GM13976 (cell line): ENCODE measurements at regions not wholly inside any gene's neighbourhood (a gene's known extent, or its start where the extent isn't known, plus 50 kb on each side); places are given as distances from the start of the nearest gene placed in this dataset.

ENCODE experiments used
- DNase-seq: peaks from one replicate; pipeline ENCODE4 v3.0.0; 2012; ENCODE audit warnings: low spot score
- in situ Hi-C: fragments of 300-500 bp; cut with MboI; formaldehyde crosslinking; loops from one replicate; pipeline ENCODE4 v1.12.0; 2022; ENCODE audit warnings: low sequenced_read_pairs, mixed read lengths, inconsistent platforms; ENCODE audit not compliant: unreplicated experiment
- TF ChIP-seq, protein P1 (sequence below): IDR thresholded peaks from 2 replicates; pipeline ENCODE4 v1.5.1; 2012; ENCODE audit warnings: borderline replicate concordance, mild to moderate bottlenecking; ENCODE audit not compliant: insufficient read depth; ENCODE audit errors: extremely low read depth, missing control alignments, control extremely low read depth

- TF ChIP-seq, protein P1, sequence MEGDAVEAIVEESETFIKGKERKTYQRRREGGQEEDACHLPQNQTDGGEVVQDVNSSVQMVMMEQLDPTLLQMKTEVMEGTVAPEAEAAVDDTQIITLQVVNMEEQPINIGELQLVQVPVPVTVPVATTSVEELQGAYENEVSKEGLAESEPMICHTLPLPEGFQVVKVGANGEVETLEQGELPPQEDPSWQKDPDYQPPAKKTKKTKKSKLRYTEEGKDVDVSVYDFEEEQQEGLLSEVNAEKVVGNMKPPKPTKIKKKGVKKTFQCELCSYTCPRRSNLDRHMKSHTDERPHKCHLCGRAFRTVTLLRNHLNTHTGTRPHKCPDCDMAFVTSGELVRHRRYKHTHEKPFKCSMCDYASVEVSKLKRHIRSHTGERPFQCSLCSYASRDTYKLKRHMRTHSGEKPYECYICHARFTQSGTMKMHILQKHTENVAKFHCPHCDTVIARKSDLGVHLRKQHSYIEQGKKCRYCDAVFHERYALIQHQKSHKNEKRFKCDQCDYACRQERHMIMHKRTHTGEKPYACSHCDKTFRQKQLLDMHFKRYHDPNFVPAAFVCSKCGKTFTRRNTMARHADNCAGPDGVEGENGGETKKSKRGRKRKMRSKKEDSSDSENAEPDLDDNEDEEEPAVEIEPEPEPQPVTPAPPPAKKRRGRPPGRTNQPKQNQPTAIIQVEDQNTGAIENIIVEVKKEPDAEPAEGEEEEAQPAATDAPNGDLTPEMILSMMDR = no peak
- in situ Hi-C loops = no loop called here
- no peak for DNase-seq
These were observed 2535.1 kb downstream of the ARAP2 start for GRCh38 chr4:33709247-33709646.

DNA sequence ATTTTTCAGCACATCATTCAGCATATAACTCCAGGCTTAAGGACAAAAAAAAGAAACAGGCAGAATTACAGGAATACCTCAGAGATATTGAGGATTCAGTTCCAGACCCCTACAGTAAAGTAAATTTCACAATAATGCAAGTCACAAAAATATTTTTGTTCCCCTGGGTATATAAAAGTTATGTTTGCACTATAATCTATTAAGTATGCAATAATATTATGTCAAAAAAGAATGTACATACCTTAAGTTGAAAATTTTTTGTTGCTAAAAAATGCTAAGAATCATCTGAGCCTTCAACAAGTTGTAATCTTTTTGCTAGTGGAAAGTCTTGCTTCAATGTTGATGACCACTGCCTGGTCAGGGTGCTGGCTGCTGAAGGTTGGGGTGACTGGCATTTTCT lies 2532.5 kb downstream of the ARAP2 start:
- TF ChIP-seq, protein P1 = no peak
- in situ Hi-C loops = no loop called here

DNA sequence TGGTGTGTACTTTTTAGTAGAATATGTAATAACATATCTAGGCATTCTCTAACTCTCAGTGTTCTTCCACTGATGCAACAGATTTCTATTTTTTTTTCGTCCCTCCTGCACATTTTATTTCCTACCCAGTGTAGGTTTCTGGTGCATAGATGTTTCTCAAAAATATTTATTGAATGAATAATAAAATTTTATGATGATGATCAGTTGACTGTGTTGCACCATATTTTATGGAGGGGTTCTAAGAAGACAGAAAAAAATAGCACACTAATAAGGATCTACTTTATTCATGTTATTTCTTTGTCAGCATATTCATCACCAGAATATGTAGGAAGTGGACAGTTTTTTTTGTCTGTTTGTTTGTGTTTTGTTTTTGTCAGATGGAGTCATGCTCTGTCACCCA lies 2529.3 kb downstream of the ARAP2 start:
- in situ Hi-C loops = no loop called here
- TF ChIP-seq, protein P1 = no peak
- DNase-seq = no peak

More for the DNA sequence above, 2532.5 kb downstream of the ARAP2 start:
- no peak for DNase-seq

GRCh38 chr4:33715841-33716395 lies 2528.4 kb downstream of the ARAP2 start:
- no peak for DNase-seq
- in situ Hi-C loops = no loop called here
- TF ChIP-seq, protein P1 = no peak

DNA sequence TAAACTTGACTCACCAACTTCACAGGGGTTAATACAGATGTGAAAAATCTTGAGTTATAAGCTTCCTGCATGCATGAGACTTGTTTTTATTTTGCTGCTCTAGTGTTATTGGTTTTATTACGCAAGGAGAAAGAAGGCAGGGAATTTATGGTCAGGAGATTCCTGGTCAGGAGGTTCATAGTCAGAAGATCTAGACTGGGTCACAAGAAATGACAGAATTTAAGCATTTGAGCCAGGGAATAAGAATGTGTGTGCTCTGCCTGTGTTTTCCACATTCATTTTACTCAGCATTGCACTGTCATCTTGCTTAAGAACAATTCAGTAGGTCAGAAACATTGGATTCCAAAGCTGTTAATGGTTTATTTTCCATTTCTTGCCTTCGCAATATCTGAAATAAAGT lies 2522.1 kb downstream of the ARAP2 start:
- in situ Hi-C loops = no loop called here
- no peak for DNase-seq

GRCh38 chr4:33722800-33723516 lies 2521.4 kb downstream of the ARAP2 start:
- TF ChIP-seq, protein P1 = no peak
- DNase-seq = no peak
- in situ Hi-C loops = no loop called here

More for the DNA sequence above, 2522.1 kb downstream of the ARAP2 start:
- TF ChIP-seq, protein P1 = no peak
